ENCODE measurements at regions not wholly inside any gene's neighbourhood (a gene's known extent, or its start where the extent isn't known, plus 50 kb on each side); places are given as distances from the start of the nearest gene placed in this dataset.

- TF ChIP-seq POLR2A (IDR thresholded peaks at IDR 0.05; ENCODE audit: low read depth, low read length) (no peak), TAF1 (IDR thresholded peaks at IDR 0.05; ENCODE audit: borderline replicate concordance, low read depth, low read length) (no peak)
Measured at GRCh38 chr1:172885971-172886370, 164.8 kb downstream of the TNFSF18 start.

Measured in GM12892 (cell line).